Spleen (tissue), 7 donors: ENCODE measurements at regions not wholly inside any gene's neighbourhood (a gene's known extent, or its start where the extent isn't known, plus 50 kb on each side); places are given as distances from the start of the nearest gene placed in this dataset.

Experiments used
- POLR2A ChIP-seq, 3 donors: fragments of 450-650 bp; IDR thresholded peaks; one replicate each; pipeline ENCODE4 v1.5.1; 2017; ENCODE audit warnings: antibody characterized with exemption in 3 of 3, mild to moderate bottlenecking in 1 of 3
- POLR2AphosphoS5 ChIP-seq, 3 donors: sonication (generic); formaldehyde crosslinking; IDR thresholded peaks; one replicate each; pipeline ENCODE4 v1.5.1; 2017; ENCODE audit warnings: antibody characterized with exemption in 3 of 3
- TF ChIP-seq, protein P1 (sequence below), 11 experiments: fragments of 200-600 bp in 7 of 11; fragments of 450-650 bp in 4 of 11; sonication (generic) in 4 of 11; IDR thresholded peaks in 8 of 11; conservative IDR thresholded peaks in 3 of 11; 1 replicate in 7 of 11; 2 replicates in 4 of 11; pipeline versions ENCODE4 v1.4.0 to v1.8.0; 2016 to 2021; ENCODE audit warnings: antibody characterized with exemption in 11 of 11, inconsistent platforms in 4 of 11, mild to moderate bottlenecking in 1 of 11
- donor health status: DM: no; HTN: no; CAD: no; lungs with moderate emphysema.
- donor health status: DM: no; HTN: no; CAD: no.
- donor health status: DM: no; HTN: no; CAD: no.

DNA sequence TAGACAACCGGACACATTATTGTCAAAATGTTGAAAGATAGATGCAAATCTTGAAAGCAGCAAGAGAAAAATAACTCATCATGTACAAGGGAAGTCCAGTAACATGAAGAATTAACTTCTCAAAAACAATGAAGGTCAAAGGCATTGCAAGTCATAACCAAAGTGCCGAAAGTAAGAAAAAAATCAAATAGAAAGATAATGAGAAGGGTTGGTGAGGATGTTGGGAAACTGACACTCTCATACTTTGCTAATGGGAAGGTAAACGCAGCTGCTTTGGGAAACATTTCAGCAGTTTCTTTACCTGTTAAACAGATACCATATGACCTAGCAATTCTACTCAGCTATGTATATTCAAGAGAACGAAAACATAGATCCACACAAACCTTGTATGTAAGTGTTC lies 303.0 kb downstream of the ARL4A start:
- TF ChIP-seq, protein P1, sequence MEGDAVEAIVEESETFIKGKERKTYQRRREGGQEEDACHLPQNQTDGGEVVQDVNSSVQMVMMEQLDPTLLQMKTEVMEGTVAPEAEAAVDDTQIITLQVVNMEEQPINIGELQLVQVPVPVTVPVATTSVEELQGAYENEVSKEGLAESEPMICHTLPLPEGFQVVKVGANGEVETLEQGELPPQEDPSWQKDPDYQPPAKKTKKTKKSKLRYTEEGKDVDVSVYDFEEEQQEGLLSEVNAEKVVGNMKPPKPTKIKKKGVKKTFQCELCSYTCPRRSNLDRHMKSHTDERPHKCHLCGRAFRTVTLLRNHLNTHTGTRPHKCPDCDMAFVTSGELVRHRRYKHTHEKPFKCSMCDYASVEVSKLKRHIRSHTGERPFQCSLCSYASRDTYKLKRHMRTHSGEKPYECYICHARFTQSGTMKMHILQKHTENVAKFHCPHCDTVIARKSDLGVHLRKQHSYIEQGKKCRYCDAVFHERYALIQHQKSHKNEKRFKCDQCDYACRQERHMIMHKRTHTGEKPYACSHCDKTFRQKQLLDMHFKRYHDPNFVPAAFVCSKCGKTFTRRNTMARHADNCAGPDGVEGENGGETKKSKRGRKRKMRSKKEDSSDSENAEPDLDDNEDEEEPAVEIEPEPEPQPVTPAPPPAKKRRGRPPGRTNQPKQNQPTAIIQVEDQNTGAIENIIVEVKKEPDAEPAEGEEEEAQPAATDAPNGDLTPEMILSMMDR (IDR thresholded peaks at IDR 0.05 in 8 of 11, conservative IDR thresholded peaks at IDR 0.05 in 3 of 11): no peak
- TF ChIP-seq POLR2A (IDR thresholded peaks at IDR 0.05) (no peak), POLR2AphosphoS5 (IDR thresholded peaks at IDR 0.05) (no peak)
